Inflammatory macrophage (primary cell): ENCODE measurements at regions not wholly inside any gene's neighbourhood (a gene's known extent, or its start where the extent isn't known, plus 50 kb on each side); places are given as distances from the start of the nearest gene placed in this dataset.

ENCODE experiments used
- DNase-seq, 2 donors: peaks; one replicate each; pipeline ENCODE4 v3.0.0-alpha.2; 2020 to 2022

DNA sequence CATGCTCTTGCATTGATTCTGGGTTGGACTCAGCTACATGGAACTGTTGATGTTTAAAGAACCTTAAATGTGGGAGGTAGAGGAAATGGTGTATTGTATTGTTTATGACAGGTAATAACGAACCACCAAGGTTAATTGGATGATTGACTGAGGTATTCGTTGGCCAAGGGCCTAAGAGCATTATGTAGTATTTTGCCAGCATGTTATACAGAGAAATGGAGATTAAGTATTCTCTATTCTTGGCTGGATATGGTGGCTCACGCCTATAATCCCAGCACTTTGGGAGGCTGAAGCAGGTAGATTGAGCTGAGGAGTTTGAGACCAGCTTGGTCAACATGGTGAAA lies 59.0 kb upstream of the CDK20 start:
- no peak for DNase-seq

DNA sequence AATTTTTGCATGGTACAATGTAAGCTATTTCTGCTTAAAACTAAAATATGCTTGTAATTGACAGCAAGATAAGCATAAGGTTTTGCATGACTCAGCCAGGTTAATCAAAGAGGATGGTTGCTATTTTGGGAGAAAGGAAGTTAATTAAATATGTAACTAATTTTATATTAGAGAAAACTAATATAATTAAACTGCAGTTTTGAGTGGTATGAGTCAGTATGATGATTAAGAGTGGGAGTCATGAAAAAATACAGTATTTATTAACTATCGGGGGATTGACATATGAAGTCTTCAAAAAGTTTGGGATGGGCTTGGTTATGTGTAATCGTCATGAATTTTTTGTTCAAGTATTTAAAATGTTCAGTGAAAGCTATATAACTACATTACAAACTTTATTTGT lies 54.0 kb upstream of the CDK20 start:
- DNase-seq: no peak

GRCh38 chr9:88026118-88026479 lies 51.8 kb upstream of the CDK20 start:
- DNase-seq: no peak

DNA sequence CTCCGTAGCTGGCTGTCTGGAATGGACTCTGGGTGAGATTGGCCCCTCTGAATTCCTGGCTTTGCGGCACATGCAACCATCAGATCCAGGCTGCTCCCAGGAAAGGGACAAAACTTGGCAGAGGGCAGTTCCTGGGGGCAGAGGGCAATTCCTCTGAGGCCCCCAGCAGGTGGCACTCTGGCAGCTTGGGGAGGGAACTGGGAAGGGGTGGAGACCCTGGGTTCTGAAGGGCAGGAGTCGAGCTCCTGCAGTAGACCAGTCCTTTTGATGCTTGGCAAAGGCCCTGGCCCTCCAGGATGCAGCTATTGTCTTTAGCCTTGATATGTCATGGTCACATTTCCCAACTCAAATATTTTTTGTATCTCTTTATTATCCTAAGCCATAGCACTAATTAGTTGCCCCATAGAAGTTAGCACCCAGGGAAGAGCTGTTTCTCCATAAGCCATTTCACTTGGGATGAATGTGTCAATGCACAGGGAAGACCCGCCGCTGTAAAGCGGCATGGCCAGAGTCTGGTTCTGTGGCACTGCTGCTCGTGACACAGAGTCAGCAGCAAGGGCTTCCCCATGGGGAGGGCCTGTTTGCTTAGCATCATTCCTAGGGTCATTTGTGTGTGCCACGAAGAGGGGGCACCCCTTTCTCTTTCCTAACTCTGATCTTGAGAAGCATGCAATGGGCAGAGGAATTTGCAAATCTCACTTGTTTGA lies 51.2 kb upstream of the CDK20 start:
- DNase-seq: no peak

DNA sequence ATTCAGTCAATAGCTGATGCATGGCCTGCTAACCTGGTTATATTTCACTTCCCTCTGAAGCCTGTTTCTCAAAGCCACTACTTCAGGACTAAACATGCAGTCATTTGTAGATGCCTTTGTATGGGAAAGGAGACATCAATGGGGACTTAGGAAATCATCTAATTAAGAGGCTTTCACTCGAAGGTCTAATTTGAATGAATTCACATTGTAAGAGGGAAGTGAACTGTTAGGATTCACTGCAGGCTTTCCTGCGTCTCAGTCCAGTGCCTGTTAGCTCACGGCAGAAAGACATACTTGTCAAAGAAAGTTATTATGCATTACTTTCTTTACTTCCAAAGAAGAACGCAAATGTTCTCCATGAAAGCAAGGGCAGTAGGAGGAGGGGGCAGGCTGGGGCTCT lies 50.6 kb upstream of the CDK20 start:
- no peak for DNase-seq
